Esophagus muscularis mucosa (tissue), 4 donors: ENCODE measurements at regions not wholly inside any gene's neighbourhood (a gene's known extent, or its start where the extent isn't known, plus 50 kb on each side); places are given as distances from the start of the nearest gene placed in this dataset.

Experiments used
- CTCF ChIP-seq, 3 experiments: fragments of 200-600 bp in 2 of 3; fragments of 450-650 bp in 1 of 3; sonication (generic) in 2 of 3; IDR thresholded peaks; one replicate each; pipeline ENCODE4 v1.5.1; 2017 to 2019; ENCODE audit warnings: antibody characterized with exemption in 3 of 3, mild to moderate bottlenecking in 2 of 3, moderate library complexity in 1 of 3
- EP300 ChIP-seq: sonication (generic); formaldehyde crosslinking; IDR thresholded peaks from one replicate; pipeline ENCODE4 v1.6.1; 2017; ENCODE audit warnings: antibody characterized with exemption
- POLR2A ChIP-seq: fragments of 450-650 bp; IDR thresholded peaks from one replicate; pipeline ENCODE4 v1.6.1; 2017; ENCODE audit warnings: antibody characterized with exemption, moderate library complexity, mild to moderate bottlenecking, low read depth
- POLR2AphosphoS5 ChIP-seq, 2 donors: sonication (generic); formaldehyde crosslinking; IDR thresholded peaks; one replicate each; pipeline ENCODE4 v1.6.1; 2017; ENCODE audit warnings: antibody characterized with exemption in 2 of 2

GRCh38 chr7:125197731-125198393, 268.2 kb upstream of the POT1 start:
- TF ChIP-seq CTCF (IDR thresholded peaks at IDR 0.05) (no peak), POLR2AphosphoS5 (IDR thresholded peaks at IDR 0.05) (no peak), POLR2A (no peak), EP300 (no peak)
